ENCODE measurements at regions not wholly inside any gene's neighbourhood (a gene's known extent, or its start where the extent isn't known, plus 50 kb on each side); places are given as distances from the start of the nearest gene placed in this dataset.

- no peak for TF ChIP-seq EZH2 (IDR thresholded peaks at IDR 0.05)
- TF ChIP-seq FOXP2 (optimal IDR thresholded peaks at IDR 0.05; ENCODE audit: control extremely low read depth, extremely low read length, insufficient read depth): no peak
- no peak for TF ChIP-seq POLR2AphosphoS5 (IDR thresholded peaks at IDR 0.05; ENCODE audit: borderline replicate concordance, low read depth, low read length)
Measured at GRCh38 chr3:181847276-181847675, 135.6 kb downstream of the SOX2 start.
